ENCODE measurements at regions not wholly inside any gene's neighbourhood (a gene's known extent, or its start where the extent isn't known, plus 50 kb on each side); places are given as distances from the start of the nearest gene placed in this dataset.
A peak's percentile ranks its signal among the peaks of the same experiment; 100 is the strongest.

DNA sequence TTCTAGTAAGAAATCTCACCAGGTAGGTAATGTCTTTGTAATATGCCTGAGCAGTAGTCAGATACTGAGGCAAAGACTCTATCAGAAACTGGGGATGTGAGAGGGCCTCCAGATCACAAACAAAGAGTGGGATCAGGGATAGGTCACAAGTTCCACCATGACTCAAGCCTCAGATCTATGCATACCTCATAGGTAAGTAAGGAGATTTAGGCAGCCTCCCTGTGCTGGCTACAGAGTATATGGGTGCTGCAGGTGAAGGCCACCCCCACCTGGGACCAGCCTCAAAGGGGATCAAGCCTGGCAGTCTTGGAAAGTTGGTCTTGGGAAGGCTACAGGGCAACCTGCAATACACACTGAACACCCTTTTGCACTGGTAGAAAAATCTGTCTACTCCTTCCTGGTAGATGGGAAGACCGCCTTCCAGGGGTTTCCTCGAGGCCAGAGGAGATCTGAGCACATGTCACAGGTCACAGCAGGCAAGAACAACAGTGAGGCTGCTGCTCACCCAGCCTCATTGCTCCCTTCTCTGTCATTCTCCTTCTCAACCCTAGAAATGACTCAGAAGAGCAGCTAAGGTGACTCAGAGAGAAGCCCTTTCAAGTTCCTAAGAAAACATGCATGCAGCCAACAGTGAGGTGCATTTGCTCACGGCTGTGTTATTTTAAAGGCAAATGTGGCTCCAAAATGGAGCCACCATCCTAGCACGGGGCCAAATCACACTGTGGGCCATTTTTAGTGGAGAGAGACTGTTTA, 143.4 kb upstream of the CDKN3 start:
- Histone ChIP-seq H3K23ac (ENCODE audit: low read depth, low read length) (no peak overlapping the region), H4K8ac (ENCODE audit: low read depth in 2 of 2, low read length in 2 of 2) (no peak overlapping the region), H3K4me1 (ENCODE audit: control insufficient read depth, insufficient read depth, low read length) (peaks cover 7% of the 10 kb centered on the region; the same call in 1 of the 2 replicates), H3K4ac (ENCODE audit: low read depth, low read length) (peak overlapping the region; percentile 4; the same call in 1 of the 2 replicates), H3K4me3 (ENCODE audit: insufficient read depth, low read depth, low read length) (no peak overlapping the region), H2BK5ac (ENCODE audit: low read depth, low read length, poor library complexity, severe bottlenecking) (no peak overlapping the region), H3K4me2 (ENCODE audit: low read depth, low read length) (no peak overlapping the region), H4K20me1 (ENCODE audit: insufficient read depth, low read length) (no peaks in the 10 kb centered on the region), H3K79me1 (ENCODE audit: low read depth in 1 of 2, low read length in 2 of 2) (no peaks in the 10 kb centered on the region), H2AK5ac (ENCODE audit: low read depth, low read length) (0 out of 2 replicates have a peak overlapping the region, but pooled peaks have one; percentile 31), H3K27me3 (ENCODE audit: control insufficient read depth, insufficient read depth, low read length) (peaks cover 14% of the 10 kb centered on the region), H4K91ac (ENCODE audit: insufficient read depth, low read depth, low read length) (no peak overlapping the region), H4K5ac (ENCODE audit: low read depth, low read length) (no peak overlapping the region), H3K27ac (ENCODE audit: insufficient read depth, low read length) (no peak overlapping the region), H2AFZ (replicated peaks; ENCODE audit: low read length, poor library complexity) (peak overlapping the region; percentile 10), H3K56ac (ENCODE audit: extremely low read depth, insufficient read depth, low read length) (no peak overlapping the region), H2BK120ac (ENCODE audit: low read depth, low read length) (no peak overlapping the region), H3K18ac (ENCODE audit: low read depth, low read length) (no peak overlapping the region), H2BK20ac (ENCODE audit: low read depth, low read length) (no peak overlapping the region), H2AK9ac (replicated peaks; ENCODE audit: low read depth, low read length, poor library complexity) (no peak overlapping the region), H2BK15ac (ENCODE audit: low read depth, low read length) (no peak overlapping the region), H3K9me3 (ENCODE audit: control insufficient read depth, insufficient read depth, low read length) (no peaks in the 10 kb centered on the region), H3K36me3 (ENCODE audit: control insufficient read depth, insufficient read depth, low read length) (no peaks in the 10 kb centered on the region), H3K9ac (ENCODE audit: low read depth, low read length) (no peak overlapping the region), H3K14ac (replicated peaks; ENCODE audit: low read depth, low read length) (no peak overlapping the region), H3K9me1 (ENCODE audit: insufficient read depth, low read length) (peaks cover 8% of the 10 kb centered on the region)
- intact Hi-C loops (cut with micrococcal nuclease) = loop anchor here (1.0 kb wide), 1 partner anchor 299 kb away; no protein-coding TSS in a partner anchor
- WGBS, 2 experiments (ENCODE audit: extremely low coverage in 2 of 2, insufficient read length in 1 of 2) = 0% methylated on average over 2 of the region's 4 CpGs; no CpG with 5 or more reads in 1 of the 2 experiments
- DNase-seq (peak; percentile 89), ATAC-seq (ENCODE audit: low read depth) (peak; percentile 87)
- ChIA-PET CTCF (interaction anchor here (0.6 to 1.0 kb wide), 2 partner anchors 7 to 714 kb away, joined by 3 read pairs; no protein-coding TSS in a partner anchor), POLR2A (ENCODE audit: unreplicated experiment) (no interaction called here)
- dilution Hi-C loops (cut with HindIII; ENCODE audit: low sequenced_read_pairs, unreplicated experiment) = no loop called here
- 0 out of 2 replicates have a peak, but pooled peaks have one; percentile 9 for TF ChIP-seq RAD21 (IDR thresholded peaks at IDR 0.05; ENCODE audit: low read length)
- TF ChIP-seq BHLHE40 (IDR thresholded peaks at IDR 0.05; ENCODE audit: low read depth, low read length) = peak; percentile 40; the same call in 1 of the 2 replicates
- TF ChIP-seq, protein P1, sequence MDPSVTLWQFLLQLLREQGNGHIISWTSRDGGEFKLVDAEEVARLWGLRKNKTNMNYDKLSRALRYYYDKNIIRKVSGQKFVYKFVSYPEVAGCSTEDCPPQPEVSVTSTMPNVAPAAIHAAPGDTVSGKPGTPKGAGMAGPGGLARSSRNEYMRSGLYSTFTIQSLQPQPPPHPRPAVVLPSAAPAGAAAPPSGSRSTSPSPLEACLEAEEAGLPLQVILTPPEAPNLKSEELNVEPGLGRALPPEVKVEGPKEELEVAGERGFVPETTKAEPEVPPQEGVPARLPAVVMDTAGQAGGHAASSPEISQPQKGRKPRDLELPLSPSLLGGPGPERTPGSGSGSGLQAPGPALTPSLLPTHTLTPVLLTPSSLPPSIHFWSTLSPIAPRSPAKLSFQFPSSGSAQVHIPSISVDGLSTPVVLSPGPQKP (IDR thresholded peaks at IDR 0.05; ENCODE audit: borderline replicate concordance, low read depth, low read length) = no peak
- peak; percentile 84; the same call in 1 of the 2 replicates for TF ChIP-seq FOS (IDR thresholded peaks at IDR 0.05; ENCODE audit: low read depth, low read length)
- no peak for TF ChIP-seq POLR2A (IDR thresholded peaks at IDR 0.05; ENCODE audit: low read depth, low read length)
- no peak for TF ChIP-seq SMC3 (IDR thresholded peaks at IDR 0.05; ENCODE audit: low read depth, low read length)
- in situ Hi-C loops (cut with MboI; ENCODE audit: low sequenced_read_pairs) = no loop called here
- BruUV-seq (replicated peaks) = no TSS peak
